Urothelium cell line (cell line): ENCODE measurements at regions not wholly inside any gene's neighbourhood (a gene's known extent, or its start where the extent isn't known, plus 50 kb on each side); places are given as distances from the start of the nearest gene placed in this dataset.
A peak's percentile ranks its signal among the peaks of the same experiment; 100 is the strongest.
"Not testable (repeated sequence)": the region's sequence is repeated elsewhere in the genome, so short reads cannot be mapped to it uniquely, and the experiment has no call there.

Source experiments
- DNase-seq: peaks from one replicate; pipeline ENCODE4 v3.0.0; 2011; ENCODE audit warnings: low spot score, mixed read lengths
- FAIRE-seq: peaks from 2 replicates; lab custom pipeline; 2011; peaks lifted over from hg19 to GRCh38; lab: Jason Lieb, UNC

- FAIRE-seq (no peak), DNase-seq (no peak)
These were observed 701.5 kb downstream of the BCL11A start for GRCh38 chr2:59851836-59852475.

DNA sequence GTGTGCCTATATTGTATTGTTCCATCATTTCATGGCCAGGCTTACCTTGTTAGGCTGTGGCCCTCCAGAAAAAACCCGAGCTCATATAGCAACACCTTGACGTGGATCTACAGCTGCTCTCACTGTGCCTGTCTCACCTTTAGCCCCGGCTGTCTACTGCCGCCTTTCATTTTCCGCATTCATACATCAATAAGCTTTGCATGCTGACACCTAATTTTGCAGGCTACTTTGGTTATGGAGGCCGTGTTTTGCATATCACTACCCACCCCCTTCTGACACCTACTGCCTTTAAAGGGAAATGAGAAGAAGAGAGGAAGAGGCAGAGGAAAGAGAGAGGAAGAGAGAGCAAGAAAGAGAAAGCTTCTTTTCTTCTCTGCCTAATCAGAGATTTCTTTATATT is 702.9 kb downstream of the BCL11A start:
- FAIRE-seq (no peak), DNase-seq (no peak)

DNA sequence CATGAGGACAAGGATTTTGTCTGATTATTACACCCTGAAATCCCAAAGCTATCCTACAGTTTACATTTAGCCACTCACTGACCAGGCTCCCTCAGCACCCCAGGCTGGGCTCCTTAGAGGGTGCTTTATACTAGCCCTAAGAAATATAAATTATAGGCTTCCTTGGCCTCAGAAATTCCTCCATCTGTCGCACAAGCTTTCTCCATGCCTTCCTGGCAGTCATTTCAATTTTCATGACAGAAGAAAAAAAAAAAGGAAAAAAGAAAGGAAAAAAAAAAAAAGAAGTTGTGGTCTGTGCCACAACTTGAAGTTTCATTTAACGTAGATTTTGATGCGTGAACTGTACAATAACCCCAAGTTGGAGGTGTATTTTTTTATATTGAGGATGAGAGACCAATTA is 719.5 kb downstream of the BCL11A start:
- no peak for FAIRE-seq
- no peak for DNase-seq

DNA sequence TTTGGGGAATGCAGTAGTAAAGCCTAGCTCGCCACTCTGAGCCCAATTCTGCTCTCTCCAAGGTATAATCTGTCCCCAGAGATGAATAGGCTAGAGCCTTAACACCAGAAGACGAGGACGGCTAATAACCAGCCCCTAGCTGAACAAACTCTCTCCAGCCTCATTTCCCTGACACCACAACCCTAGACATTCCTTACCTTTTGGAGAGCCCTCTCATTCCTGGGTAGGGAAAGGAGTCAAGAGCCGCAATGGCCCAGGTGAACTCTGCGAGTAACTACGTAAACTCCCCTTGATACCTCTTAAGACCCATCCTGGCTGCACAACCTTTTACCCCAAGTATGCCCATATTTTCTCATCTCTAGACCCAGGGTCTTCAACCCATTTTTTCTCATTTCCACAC is 722.9 kb downstream of the BCL11A start:
- DNase-seq (no peak), FAIRE-seq (no peak)

- DNase-seq (no peak), FAIRE-seq (no peak)
These were observed 725.8 kb downstream of the BCL11A start for GRCh38 chr2:59827677-59828076.

GRCh38 chr2:59826177-59826576 is 727.3 kb downstream of the BCL11A start:
- FAIRE-seq (no peak), DNase-seq (no peak)

DNA sequence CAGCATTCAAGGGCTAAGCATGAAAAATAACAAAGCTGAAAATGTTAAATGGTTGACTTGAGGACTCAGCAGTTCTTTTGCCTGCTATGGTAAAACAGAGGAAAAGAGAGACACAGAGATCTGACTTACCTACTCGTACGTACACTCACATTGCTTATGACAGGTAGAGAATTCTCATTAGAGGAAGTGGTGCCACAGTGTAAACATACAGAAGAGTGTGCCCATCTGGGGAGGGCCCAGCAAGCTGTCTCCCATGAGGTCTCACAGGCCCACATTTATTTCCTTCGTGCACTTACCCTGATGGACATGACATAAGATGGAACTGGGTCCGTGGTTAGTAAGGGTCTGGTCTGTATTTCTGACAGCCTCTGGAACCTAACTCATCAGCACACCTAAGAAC is 729.1 kb downstream of the BCL11A start:
- DNase-seq = no peak
- no peak for FAIRE-seq

DNA sequence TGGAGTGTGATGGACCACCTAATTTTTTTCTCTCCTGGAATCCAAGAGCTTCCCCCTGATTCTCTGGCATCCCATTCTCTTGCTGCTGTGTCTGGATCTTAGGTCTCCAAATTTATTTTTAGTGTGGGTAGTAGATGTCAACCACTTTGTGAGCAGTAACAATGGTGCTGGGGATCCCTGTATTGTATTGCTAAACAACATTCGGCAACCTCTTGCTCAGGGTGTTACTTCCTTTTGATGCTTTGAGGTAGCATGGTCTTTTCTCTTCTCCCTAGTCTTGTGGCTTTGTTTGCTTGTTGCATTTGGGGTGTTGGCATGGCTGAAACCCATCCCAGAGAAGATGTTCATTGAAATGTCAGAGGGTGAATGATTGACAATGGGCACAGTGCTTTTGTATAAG is 737.4 kb downstream of the BCL11A start:
- DNase-seq = no peak
- FAIRE-seq = no peak

DNA sequence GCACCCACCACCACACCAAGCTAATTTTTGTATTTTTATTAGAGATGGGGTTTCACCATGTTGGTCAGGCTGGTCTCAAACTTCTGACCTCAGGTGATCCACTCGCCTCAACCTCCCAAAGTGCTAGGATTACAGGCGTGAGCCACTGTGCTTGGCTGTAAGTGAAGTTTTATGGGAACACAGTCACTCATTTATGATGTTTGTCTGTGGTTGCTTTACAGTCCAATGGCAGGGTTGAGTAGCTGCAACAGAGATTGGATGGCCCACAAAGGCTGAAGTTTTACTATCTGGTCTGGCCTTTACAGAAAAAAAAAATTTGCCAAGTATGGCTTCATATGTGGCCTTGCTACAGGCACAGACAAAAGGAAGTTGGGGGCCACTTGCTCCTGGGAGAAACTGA is 743.2 kb downstream of the BCL11A start:
- FAIRE-seq, DNase-seq: not testable (repeated sequence)

GRCh38 chr2:59806486-59806885 is 747.0 kb downstream of the BCL11A start:
- FAIRE-seq (no peak), DNase-seq (no peak)

DNA sequence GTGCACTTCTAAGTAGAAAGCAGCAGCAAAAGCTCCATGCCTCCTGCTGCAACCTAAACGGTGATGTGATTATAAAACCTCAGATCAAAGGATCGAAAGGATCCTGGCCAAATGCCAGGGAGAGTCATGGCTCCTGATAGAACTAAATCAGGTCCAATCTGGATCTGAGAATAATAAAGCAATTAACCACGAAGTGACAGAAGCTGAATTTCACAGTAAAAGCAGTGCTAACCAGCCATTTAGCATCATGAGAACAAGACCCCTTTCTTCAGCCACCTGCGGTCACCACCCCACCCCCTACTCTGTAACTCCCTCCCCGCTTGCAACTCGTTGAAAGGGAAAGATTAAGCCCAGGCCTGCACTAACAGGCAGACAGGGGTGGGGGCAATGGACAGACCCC is 748.7 kb downstream of the BCL11A start:
- DNase-seq = no peak
- no peak for FAIRE-seq

GRCh38 chr2:59803586-59803985 is 749.9 kb downstream of the BCL11A start:
- no peak for FAIRE-seq

DNA sequence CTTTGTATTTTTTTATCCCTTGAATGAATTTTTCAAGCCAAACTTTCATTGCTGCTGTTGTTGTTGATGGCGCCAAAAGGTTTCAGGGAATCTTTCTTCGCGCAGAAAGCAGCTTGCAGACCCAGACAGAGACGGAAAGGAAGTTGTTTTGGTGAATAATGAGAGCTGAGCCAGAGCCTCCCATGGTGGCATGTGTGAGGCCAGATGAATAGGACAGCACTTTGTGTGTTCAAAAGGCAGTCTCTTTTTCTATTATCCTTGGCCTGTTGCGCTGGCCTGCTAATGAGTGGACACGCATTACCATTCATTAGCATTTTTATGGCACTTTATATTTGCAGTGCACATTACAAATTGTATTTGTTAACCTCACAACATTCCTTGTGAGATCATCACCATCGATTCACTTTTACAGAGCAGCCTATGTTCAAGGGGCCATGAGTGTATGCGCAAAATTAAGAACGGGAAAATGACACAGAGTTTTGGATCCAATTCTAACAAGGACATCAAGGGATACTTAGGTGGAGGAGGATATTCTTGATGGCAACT is 754.7 kb downstream of the BCL11A start:
- FAIRE-seq (no peak), DNase-seq (no peak)

More at GRCh38 chr2:59803586-59803985, 749.9 kb downstream of the BCL11A start:
- DNase-seq = no peak

- FAIRE-seq (no peak), DNase-seq (no peak)
These were observed 762.3 kb downstream of the BCL11A start for GRCh38 chr2:59791004-59791618.

- DNase-seq (no peak), FAIRE-seq (peak; percentile 48)
These were observed 763.1 kb downstream of the BCL11A start for GRCh38 chr2:59790186-59791003.

DNA sequence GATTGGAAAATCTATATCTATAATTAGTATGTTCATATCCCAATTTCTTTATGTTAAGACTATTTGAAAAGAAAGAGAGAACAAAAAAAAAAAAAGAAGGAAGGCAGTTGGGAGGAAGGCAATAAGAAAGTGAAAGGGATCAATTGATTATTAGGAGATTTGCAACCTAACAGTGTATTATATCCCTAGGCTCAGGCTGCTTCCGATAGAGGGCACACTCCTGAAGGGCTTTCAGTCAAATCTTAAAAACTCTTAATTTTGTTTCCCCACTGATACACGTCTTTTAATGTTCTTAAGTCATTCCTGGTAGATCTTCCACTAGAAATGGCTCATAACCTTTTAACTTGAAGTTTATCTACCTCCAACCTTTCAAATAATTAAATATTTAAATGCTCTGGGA is 763.9 kb downstream of the BCL11A start:
- FAIRE-seq = no peak
- no peak for DNase-seq

GRCh38 chr2:59787095-59787494 is 766.4 kb downstream of the BCL11A start:
- DNase-seq (no peak), FAIRE-seq (no peak)

DNA sequence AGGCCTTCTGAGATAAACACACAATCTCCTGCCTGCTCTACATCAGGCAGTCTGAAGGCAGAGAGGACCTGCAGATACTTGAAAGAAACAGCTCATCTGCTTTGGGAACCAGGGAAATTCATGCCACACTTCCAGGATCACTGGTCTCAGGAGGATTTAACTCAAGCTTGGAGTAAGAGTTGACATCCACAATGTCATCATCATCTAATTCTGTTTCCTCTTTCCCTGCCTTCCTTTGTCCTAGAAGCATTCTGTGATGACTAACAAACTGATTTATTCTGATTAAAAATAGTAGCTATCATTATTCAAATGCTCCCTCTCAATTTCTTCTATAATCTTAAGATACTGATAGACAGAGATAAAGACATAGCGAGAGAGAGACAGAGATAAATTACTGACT is 766.8 kb downstream of the BCL11A start:
- DNase-seq (no peak), FAIRE-seq (no peak)

DNA sequence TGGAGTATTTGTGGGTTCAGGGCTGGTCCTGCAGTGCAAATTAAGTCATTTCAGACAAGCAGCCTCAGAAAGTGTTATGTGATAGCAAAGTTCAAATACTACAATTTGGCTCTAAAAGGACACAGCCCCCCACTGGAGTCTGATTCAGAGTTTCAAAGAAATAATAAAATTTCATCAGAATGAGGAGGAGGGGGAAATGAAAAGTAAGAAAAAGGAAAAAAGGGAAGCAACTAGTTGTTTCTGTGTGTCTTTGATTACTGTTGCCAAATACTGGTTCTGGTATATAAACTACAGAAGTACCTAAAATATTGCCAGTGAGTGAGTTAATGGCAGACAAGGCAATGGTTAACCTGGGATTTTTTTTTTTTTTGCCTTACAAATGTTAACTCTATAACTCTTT is 773.9 kb downstream of the BCL11A start:
- no peak for FAIRE-seq
- DNase-seq = no peak

DNA sequence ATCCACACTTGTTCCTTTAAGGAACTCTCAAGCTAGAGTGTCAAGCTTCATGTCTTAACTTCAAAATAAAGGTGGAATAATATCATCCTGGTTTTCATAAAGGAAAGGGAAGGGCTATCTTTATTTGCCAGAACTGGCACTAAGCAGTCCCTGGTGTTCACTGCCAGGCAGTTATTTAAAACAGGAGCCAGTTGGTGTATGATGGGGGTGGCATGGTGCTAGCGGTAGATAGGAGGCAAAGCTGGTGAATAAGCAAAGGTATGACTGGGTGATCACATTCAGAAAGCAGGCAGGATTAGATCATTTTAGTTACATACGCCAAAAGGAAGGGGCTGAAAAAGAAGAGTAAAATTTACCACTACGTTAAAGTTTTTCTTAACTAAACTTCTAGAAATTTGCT is 776.3 kb downstream of the BCL11A start:
- no peak for DNase-seq
- no peak for FAIRE-seq

- FAIRE-seq (no peak), DNase-seq (no peak)
These were observed 776.8 kb downstream of the BCL11A start for GRCh38 chr2:59776726-59777008.

DNA sequence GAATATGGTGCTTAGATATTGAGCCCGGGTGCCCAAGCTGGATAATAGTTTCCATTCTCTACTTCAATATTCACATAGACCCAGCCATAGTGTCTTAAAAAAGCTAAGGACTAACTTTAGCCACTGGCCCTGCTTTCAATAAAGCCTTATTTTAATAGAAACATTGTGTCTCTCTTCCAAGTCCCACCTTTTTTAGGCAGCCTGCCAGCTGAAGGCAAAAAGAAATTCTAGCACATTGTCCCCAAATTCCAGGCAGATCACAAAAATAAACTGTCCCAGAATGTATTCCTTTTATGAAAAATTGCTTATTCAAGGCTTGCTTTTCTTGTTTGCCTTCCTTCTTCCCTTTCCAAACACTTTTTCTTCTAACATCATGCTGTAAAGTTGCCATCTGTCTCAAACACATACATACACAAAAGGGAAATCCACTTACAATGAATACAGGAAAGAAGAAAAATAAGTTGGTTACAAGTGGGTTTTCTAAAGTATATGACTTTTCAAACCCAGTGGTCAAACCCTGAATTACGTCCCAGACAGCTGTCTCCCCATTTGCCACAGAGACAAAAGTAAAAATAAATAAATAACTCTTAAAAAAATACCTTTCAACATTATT is 778.5 kb downstream of the BCL11A start:
- no peak for DNase-seq
- no peak for FAIRE-seq
